C4-2B (cell line): ENCODE measurements at regions not wholly inside any gene's neighbourhood (a gene's known extent, or its start where the extent isn't known, plus 50 kb on each side); places are given as distances from the start of the nearest gene placed in this dataset.

Source experiments
- ZFX ChIP-seq: fragments of 450-650 bp; IDR thresholded peaks from 2 replicates; pipeline ENCODE4 v1.6.1; 2017
- TF ChIP-seq, protein P1 (sequence below): fragments of 450-650 bp; conservative IDR thresholded peaks from 2 replicates; pipeline ENCODE4 v1.5.1; 2017; ENCODE audit warnings: mild to moderate bottlenecking

GRCh38 chr11:71302534-71302909 lies 50.1 kb upstream of the SHANK2 start:
- TF ChIP-seq, protein P1, sequence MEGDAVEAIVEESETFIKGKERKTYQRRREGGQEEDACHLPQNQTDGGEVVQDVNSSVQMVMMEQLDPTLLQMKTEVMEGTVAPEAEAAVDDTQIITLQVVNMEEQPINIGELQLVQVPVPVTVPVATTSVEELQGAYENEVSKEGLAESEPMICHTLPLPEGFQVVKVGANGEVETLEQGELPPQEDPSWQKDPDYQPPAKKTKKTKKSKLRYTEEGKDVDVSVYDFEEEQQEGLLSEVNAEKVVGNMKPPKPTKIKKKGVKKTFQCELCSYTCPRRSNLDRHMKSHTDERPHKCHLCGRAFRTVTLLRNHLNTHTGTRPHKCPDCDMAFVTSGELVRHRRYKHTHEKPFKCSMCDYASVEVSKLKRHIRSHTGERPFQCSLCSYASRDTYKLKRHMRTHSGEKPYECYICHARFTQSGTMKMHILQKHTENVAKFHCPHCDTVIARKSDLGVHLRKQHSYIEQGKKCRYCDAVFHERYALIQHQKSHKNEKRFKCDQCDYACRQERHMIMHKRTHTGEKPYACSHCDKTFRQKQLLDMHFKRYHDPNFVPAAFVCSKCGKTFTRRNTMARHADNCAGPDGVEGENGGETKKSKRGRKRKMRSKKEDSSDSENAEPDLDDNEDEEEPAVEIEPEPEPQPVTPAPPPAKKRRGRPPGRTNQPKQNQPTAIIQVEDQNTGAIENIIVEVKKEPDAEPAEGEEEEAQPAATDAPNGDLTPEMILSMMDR = no peak
- no peak for TF ChIP-seq ZFX
